ENCODE measurements at regions not wholly inside any gene's neighbourhood (a gene's known extent, or its start where the extent isn't known, plus 50 kb on each side); places are given as distances from the start of the nearest gene placed in this dataset.
"Not testable (repeated sequence)": the region's sequence is repeated elsewhere in the genome, so short reads cannot be mapped to it uniquely, and the experiment has no call there.

DNA sequence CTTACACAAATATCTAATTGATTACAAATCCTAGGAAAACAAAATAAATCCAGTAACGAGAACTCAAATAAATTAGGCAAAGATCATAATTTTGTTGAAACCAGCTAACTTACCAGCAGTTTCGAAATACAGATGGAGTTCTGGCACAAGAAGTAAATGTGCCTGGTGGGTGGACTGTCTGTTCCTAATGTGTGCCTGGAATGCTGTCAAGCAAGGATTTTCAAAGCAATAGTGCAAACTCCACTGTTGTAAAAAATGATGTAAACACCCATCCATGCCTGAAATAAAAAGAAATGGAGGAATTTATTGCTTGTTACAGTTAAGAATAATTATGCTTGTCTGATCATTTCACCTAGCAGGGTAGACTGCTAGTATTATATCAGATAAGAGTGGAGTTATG is 423.9 kb upstream of the MAP2 start:
- Histone ChIP-seq H3K27ac (ENCODE audit: low read depth in 2 of 2, low read length in 2 of 2) (no peak overlapping the region), H3K4me1 (ENCODE audit: control insufficient read depth in 2 of 3, insufficient read depth in 2 of 3, low read depth in 1 of 3, low read length in 3 of 3) (no peaks in the 10 kb centered on the region), H3K27me3 (ENCODE audit: control insufficient read depth, insufficient read depth, low read length) (no peaks in the 10 kb centered on the region), H3K9ac (ENCODE audit: low read length in 3 of 3) (no peak overlapping the region), H3K9me3 (ENCODE audit: control insufficient read depth in 2 of 3, insufficient read depth in 1 of 3, low read length in 3 of 3) (peaks cover 0 to under 1% (median 0%) of the 10 kb centered on the region in 3 donors), H3K36me3 (ENCODE audit: control insufficient read depth in 2 of 3, insufficient read depth in 3 of 3, low read length in 3 of 3) (no peaks in the 10 kb centered on the region), H3K4me3 (ENCODE audit: low read length in 3 of 3) (no peak overlapping the region)
- DNase-seq, result peak in 2 of 5 donors; percentile 1 to 2
- TF ChIP-seq, protein P1, sequence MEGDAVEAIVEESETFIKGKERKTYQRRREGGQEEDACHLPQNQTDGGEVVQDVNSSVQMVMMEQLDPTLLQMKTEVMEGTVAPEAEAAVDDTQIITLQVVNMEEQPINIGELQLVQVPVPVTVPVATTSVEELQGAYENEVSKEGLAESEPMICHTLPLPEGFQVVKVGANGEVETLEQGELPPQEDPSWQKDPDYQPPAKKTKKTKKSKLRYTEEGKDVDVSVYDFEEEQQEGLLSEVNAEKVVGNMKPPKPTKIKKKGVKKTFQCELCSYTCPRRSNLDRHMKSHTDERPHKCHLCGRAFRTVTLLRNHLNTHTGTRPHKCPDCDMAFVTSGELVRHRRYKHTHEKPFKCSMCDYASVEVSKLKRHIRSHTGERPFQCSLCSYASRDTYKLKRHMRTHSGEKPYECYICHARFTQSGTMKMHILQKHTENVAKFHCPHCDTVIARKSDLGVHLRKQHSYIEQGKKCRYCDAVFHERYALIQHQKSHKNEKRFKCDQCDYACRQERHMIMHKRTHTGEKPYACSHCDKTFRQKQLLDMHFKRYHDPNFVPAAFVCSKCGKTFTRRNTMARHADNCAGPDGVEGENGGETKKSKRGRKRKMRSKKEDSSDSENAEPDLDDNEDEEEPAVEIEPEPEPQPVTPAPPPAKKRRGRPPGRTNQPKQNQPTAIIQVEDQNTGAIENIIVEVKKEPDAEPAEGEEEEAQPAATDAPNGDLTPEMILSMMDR (IDR thresholded peaks at IDR 0.05; ENCODE audit: borderline replicate concordance, extremely low read depth, insufficient read depth), result no peak
- no peak for FAIRE-seq
- intact Hi-C loops (cut with DNase I), result no loop called here

DNA sequence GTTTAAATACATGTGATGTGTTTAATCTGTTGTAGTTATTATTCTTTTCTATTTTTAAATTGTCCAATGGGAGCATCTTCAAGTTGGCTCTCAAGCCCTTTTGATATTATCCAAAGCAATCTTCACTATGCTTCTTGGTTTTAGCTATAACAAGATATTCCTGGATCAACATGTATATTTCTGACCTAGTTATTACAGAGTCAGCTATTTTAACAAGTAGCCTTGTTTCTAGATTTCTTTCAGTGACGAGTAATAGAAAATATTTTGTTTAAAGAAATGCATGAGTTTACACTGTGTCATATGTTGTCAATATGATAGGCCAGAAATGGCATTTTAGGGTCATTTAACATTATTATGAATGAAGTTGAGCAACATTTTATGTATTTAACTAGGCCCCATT is 421.8 kb upstream of the MAP2 start:
- no peaks in the 10 kb centered on the region for H3K4me1 ChIP-seq (ENCODE audit: control insufficient read depth in 2 of 3, insufficient read depth in 2 of 3, low read depth in 1 of 3, low read length in 3 of 3)
- no peak for DNase-seq
- no peaks in the 10 kb centered on the region for H3K27me3 ChIP-seq (ENCODE audit: control insufficient read depth, insufficient read depth, low read length)
- intact Hi-C loops (cut with DNase I), result no loop called here
- FAIRE-seq, result no peak
- H3K4me3 ChIP-seq (ENCODE audit: low read length in 3 of 3), result no peak overlapping the region
- H3K27ac ChIP-seq (ENCODE audit: low read depth in 2 of 2, low read length in 2 of 2), result no peak overlapping the region
- H3K9me3 ChIP-seq (ENCODE audit: control insufficient read depth in 2 of 3, insufficient read depth in 1 of 3, low read length in 3 of 3), result peaks cover 0 to 9% (median 5%) of the 10 kb centered on the region in 3 donors
- H3K9ac ChIP-seq (ENCODE audit: low read length in 3 of 3), result no peak overlapping the region
- no peaks in the 10 kb centered on the region for H3K36me3 ChIP-seq (ENCODE audit: control insufficient read depth in 2 of 3, insufficient read depth in 3 of 3, low read length in 3 of 3)
- TF ChIP-seq, protein P1 (IDR thresholded peaks at IDR 0.05; ENCODE audit: borderline replicate concordance, extremely low read depth, insufficient read depth), result no peak

DNA sequence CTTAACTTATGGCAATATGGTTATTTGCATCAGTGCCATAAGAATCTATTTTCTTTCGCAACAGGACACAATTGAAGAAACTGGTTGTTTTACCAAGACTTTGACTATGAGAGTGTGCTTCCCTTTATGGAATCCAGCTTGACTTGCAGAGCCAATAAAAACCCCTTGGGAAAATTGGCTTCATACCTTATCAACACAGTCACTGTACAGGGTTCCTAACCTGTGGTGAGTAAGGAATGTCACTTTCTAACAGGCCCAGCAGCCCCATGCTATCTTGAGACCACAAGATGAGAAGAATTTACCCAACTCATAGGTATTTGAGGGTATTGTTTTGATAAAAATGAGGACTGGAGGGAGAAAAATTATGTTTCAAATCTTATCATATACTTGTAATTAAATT is 418.5 kb upstream of the MAP2 start:
- FAIRE-seq (no peak), DNase-seq (no peak)
- H3K36me3 ChIP-seq (ENCODE audit: control insufficient read depth in 2 of 3, insufficient read depth in 3 of 3, low read length in 3 of 3), result no peaks in the 10 kb centered on the region
- no peaks in the 10 kb centered on the region for H3K27me3 ChIP-seq (ENCODE audit: control insufficient read depth, insufficient read depth, low read length)
- H3K9me3 ChIP-seq (ENCODE audit: control insufficient read depth in 2 of 3, insufficient read depth in 1 of 3, low read length in 3 of 3), result peaks cover 0 to 11% (median 5%) of the 10 kb centered on the region in 3 donors
- intact Hi-C loops (cut with DNase I), result no loop called here
- TF ChIP-seq, protein P1 (IDR thresholded peaks at IDR 0.05; ENCODE audit: borderline replicate concordance, extremely low read depth, insufficient read depth), result no peak
- H3K4me3 ChIP-seq (ENCODE audit: low read length in 3 of 3), result no peak overlapping the region
- no peak overlapping the region for H3K27ac ChIP-seq (ENCODE audit: low read depth in 2 of 2, low read length in 2 of 2)
- no peaks in the 10 kb centered on the region for H3K4me1 ChIP-seq (ENCODE audit: control insufficient read depth in 2 of 3, insufficient read depth in 2 of 3, low read depth in 1 of 3, low read length in 3 of 3)
- no peak overlapping the region for H3K9ac ChIP-seq (ENCODE audit: low read length in 3 of 3)

DNA sequence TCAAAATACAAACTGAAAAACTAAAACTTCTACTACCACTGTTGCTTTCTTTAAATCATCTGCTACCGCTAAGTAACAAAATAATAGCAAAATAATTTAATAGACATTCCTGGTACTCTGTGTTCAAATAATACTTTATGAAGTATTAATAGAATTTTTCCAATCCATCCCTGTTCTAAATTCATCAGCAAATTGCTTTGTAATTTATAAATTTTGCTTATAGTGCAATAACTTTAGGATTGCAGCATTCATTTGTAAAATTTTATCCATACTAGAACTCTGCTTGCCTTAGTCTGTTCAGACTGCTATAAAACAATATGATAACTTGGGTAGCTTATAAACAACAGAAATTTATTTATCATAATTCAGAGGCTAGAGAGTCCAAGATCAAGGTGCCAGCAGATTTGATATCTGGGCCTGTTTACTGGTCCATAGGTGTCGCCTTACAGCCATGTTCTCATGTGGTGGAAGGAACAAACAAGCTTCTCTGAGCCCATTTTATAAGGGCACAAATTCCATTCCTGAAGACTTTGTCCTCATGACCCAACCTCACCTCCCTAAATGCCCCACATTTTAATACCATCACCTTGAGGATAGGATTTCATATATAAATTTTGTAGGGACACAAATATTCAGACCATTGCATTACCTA is 415.1 kb upstream of the MAP2 start:
- intact Hi-C loops (cut with DNase I), result no loop called here
- Histone ChIP-seq H3K9ac (ENCODE audit: low read length in 3 of 3) (no peak overlapping the region), H3K9me3 (ENCODE audit: control insufficient read depth in 2 of 3, insufficient read depth in 1 of 3, low read length in 3 of 3) (peaks cover 0 to 11% (median 5%) of the 10 kb centered on the region in 3 donors), H3K36me3 (ENCODE audit: control insufficient read depth in 2 of 3, insufficient read depth in 3 of 3, low read length in 3 of 3) (no peaks in the 10 kb centered on the region), H3K27me3 (ENCODE audit: control insufficient read depth, insufficient read depth, low read length) (no peaks in the 10 kb centered on the region), H3K4me1 (ENCODE audit: control insufficient read depth in 2 of 3, insufficient read depth in 2 of 3, low read depth in 1 of 3, low read length in 3 of 3) (no peaks in the 10 kb centered on the region), H3K4me3 (ENCODE audit: low read length in 3 of 3) (no peak overlapping the region), H3K27ac (ENCODE audit: low read depth in 2 of 2, low read length in 2 of 2) (no peak overlapping the region)
- no peak for DNase-seq
- FAIRE-seq, result no peak
- TF ChIP-seq, protein P1 (IDR thresholded peaks at IDR 0.05; ENCODE audit: borderline replicate concordance, extremely low read depth, insufficient read depth), result no peak

DNA sequence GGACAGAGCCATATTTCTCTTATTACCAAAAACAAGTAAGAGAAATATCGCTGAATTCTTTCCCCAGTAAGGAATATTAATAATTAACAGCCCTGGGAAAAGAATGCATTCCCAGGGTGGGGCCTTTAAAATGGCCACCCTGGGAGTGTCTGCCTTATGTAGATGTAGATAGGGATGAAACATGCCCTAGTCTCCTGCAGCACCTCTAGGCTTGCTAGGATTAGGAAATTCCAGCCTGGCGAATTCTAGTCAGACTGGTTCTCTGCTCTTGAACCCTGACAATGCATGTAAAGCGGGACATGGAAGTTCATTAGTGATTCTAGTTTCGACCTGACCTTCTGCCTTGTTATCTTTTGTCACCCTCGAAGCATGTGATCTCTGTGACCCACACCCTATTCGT is 405.2 kb upstream of the MAP2 start:
- intact Hi-C loops (cut with DNase I); H3K9ac ChIP-seq (ENCODE audit: low read length in 3 of 3); H3K36me3 ChIP-seq (ENCODE audit: control insufficient read depth in 2 of 3, insufficient read depth in 3 of 3, low read length in 3 of 3); H3K4me1 ChIP-seq (ENCODE audit: control insufficient read depth in 2 of 3, insufficient read depth in 2 of 3, low read depth in 1 of 3, low read length in 3 of 3); H3K4me3 ChIP-seq (ENCODE audit: low read length in 3 of 3); H3K27me3 ChIP-seq (ENCODE audit: control insufficient read depth, insufficient read depth, low read length); DNase-seq; FAIRE-seq; H3K9me3 ChIP-seq (ENCODE audit: control insufficient read depth in 2 of 3, insufficient read depth in 1 of 3, low read length in 3 of 3); H3K27ac ChIP-seq (ENCODE audit: low read depth in 2 of 2, low read length in 2 of 2): not testable (repeated sequence)

Measured in kidney (tissue), 13 donors.